HG03342 (cell line): ENCODE measurements at regions not wholly inside any gene's neighbourhood (a gene's known extent, or its start where the extent isn't known, plus 50 kb on each side); places are given as distances from the start of the nearest gene placed in this dataset.

ENCODE experiments used
- ATAC-seq: cut with Tn5 transposase; IDR thresholded peaks from one replicate; pipeline ENCODE4 v1.9.1; 2021; ENCODE audit warnings: mild to moderate bottlenecking, moderate library complexity; ENCODE audit not compliant: unreplicated experiment

- no peak for ATAC-seq
Observed at GRCh38 chr5:4180703-4181102, 585.1 kb downstream of the IRX1 start.

- no peak for ATAC-seq
Observed at GRCh38 chr5:4182144-4182543, 586.5 kb downstream of the IRX1 start.

GRCh38 chr5:4185127-4185526 lies 589.5 kb downstream of the IRX1 start:
- ATAC-seq, result no peak

GRCh38 chr5:4188704-4189103 lies 593.1 kb downstream of the IRX1 start:
- ATAC-seq, result no peak

DNA sequence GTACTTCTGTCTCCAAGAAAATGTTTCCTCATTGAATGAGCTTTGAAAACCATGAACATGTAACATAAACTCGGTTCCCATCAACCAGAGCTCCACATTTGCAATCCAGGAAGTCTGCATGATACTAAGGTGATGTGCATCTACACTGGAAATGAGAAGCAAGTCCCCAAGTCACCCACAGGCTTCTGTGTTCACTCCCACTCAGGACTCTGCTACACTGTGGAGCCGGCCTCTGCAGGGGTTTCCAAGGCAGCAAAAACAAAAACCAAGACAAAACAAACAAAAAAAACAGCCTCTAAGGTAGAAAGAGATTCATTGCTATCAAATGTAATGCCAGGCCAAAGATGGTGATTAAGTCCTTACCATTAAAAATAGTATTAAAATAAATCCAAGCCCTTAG lies 593.7 kb downstream of the IRX1 start:
- ATAC-seq, result no peak

GRCh38 chr5:4191041-4191440 lies 595.4 kb downstream of the IRX1 start:
- no peak for ATAC-seq

- no peak for ATAC-seq
Observed at GRCh38 chr5:4191703-4192102, 596.1 kb downstream of the IRX1 start.

- no peak for ATAC-seq
Observed at GRCh38 chr5:4192111-4192510, 596.5 kb downstream of the IRX1 start.

GRCh38 chr5:4196744-4197143 lies 601.1 kb downstream of the IRX1 start:
- ATAC-seq, result no peak

DNA sequence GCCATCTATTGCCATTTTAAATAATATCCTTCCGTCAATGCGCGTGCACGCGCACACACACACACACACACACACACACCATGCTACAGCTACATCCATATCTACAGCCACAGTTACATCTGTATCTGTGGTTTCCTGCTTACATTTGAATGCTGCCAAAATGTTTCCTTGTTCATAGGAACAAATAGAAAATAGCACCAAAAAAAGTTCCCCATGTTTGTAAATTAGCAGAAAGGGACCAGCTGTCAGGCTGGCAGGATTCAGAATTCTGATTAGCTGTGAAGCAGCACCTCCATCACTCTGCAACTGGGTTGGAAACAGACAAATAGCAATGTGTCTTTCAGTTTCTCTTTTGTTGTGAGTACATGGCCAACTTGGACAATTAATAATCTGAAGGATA lies 601.5 kb downstream of the IRX1 start:
- no peak for ATAC-seq

- ATAC-seq, result no peak
Observed at GRCh38 chr5:4198461-4198860, 602.8 kb downstream of the IRX1 start.

DNA sequence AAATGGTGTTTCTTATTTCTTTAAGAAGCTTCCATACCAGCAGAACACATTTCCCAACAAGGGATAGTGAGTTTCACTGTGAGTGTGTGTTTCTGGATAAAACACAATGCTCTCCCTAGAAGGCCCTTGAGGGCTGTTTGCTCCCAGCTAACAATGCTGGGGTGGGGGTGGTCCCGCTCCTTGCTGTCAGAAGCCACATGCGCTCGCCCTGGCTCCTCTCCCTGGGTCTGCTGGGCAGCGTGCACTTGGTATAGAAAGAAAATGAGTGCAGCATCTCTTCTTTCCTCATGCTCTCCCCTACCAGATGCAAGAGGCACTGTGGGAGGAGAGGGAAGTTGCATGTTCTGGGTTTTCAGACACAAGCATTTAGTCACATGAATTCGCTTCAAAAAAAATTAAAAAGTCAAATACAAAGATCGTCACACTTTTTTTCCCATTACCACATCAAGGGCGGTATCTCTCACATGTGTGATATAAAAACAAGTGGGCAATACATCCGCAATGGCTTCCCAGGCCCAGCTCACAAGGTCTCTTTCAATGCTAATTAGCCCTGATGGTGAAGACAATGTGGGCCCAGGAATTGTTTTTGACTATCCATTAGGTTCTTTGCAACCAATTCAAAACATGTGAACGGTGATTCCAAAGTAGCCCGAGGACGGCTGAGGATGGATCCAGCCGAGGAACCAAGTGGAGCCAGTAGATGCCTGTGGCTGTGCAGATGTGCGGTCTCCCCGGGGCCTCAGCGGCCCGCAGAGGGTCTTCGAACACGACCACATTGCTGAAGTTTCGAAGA lies 603.6 kb downstream of the IRX1 start:
- no peak for ATAC-seq

DNA sequence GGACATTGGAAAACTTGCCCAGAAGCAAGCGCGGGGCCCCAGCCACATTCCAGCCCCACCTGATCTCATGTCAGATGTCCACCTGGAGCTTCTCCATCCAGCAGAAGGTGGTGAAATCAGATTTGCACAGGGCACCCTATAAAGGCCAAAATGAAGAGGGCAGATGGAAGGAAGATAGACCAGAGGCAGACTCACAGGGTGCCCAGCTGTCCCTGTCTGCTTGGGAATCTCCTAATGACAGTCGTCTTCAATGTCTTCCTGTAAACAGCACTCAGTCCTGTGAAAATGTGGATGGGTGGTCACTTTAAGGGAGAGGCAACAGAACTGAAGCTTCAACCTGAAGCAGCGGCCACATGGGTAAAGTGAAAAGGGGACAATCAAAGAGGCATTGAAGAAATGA lies 607.5 kb downstream of the IRX1 start:
- ATAC-seq, result no peak

DNA sequence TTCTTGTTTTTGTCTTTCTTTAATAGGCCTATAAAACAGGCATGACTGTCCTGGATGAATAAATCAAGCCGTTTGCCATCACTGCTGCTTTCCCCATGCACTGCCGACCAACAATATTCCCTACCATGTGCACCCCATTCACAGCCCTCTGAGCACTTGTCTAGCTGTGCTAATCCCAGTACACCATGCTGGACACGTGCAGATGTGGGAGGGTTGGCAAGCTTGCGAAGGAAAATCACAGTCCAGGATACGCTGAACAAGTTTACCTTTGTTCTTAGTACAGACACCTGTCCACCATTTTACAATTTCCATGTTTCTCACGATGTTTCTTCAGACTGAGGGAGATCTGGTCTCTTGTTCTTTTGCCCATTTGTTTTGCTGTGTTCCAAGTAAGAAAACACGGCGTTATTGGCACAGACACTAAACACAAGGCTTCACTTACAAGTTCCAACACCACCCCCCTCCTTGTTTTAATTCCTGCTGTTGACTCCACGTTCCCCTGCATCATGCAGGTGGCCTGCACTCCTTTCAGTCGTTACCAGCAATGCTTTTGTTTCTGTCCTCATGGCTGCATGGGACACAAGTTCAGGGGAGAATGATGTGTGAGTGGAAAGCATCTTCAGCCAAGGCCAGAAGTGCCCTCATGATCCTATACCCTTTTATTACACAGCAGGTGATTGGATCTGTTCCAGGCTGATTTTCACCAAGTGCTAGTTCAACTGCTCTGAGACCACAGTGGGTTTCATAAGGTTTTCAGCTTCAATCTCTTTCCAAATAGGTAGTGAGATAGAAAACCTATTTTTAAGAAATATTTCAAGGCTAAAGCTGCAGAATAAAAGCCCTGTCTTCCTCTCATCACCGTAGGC lies 608.9 kb downstream of the IRX1 start:
- ATAC-seq, result no peak

DNA sequence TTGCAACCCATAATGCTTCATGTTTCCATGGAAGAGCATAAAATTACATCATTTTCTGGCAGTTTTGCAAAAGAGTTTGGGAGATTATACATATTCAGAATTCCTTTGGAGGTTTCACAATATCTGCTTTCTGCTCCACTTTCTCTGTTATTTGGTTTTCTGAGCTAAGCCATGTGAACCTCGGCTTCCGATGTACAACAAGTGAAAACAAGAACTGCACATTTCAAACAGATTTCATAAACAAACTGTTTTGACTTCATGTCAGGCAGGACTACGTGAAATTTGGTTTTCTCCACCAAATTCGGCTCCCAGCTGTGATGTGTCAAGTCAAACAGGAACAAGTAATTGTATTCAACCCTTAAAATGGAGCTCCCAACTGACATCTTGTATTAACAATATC lies 609.8 kb downstream of the IRX1 start:
- ATAC-seq, result no peak

DNA sequence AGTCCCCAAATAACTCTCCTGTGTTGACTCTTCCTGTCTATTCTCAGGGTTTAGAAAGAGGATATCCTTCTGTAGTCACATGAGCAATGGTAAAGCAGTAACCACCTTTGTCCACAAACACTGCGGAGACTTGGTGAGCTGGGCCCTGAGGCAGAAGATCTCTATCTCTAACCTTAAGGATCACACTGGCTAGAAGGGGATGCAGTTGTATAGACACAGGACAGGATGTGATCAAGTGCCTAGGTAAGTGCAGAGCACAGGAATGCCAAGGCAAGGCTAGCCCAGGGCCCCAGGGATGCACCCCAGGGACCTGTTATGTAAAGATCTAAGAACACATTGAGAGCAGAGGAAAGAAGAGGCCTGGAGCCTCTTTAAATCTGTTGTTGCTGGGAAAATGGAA lies 610.5 kb downstream of the IRX1 start:
- ATAC-seq, result no peak

- ATAC-seq, result no peak
Observed at GRCh38 chr5:4207486-4207885, 611.9 kb downstream of the IRX1 start.

DNA sequence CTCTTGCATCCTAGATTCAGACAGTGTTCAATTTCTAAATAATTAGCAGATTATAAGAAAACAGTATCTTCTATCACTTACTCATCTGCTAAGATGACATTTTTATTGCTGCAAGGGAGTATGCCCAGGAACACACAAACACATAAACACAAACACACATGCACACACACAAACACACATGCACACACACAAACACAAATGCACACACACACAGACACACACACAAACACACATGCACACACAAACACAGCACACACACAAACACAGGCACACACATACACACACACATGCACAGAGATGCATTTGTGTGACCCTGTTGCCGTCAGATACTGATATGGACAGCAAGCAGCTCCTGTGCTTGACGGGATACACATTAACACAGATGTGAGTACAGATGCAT lies 612.9 kb downstream of the IRX1 start:
- ATAC-seq, result no peak

DNA sequence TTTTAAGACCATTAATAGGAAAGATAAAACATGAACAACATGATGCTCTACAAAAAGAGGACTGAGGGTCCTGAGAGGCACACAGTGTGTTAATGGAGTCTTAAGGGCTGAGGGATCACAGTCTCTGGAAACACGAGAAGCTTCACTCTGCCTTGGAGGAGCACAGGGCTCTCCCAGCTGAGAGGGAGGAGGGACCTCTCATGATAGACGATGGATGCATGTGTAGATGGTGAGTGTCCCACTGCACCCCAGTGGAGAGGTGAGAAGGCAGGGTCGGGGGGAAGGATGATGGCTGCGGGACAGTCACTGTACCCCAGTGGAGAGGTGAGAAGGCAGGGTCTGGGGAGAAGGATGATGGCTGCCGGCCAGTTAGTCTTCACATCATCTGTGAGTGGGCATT lies 613.4 kb downstream of the IRX1 start:
- ATAC-seq, result no peak

- no peak for ATAC-seq
Observed at GRCh38 chr5:4212071-4212739, 616.6 kb downstream of the IRX1 start.

DNA sequence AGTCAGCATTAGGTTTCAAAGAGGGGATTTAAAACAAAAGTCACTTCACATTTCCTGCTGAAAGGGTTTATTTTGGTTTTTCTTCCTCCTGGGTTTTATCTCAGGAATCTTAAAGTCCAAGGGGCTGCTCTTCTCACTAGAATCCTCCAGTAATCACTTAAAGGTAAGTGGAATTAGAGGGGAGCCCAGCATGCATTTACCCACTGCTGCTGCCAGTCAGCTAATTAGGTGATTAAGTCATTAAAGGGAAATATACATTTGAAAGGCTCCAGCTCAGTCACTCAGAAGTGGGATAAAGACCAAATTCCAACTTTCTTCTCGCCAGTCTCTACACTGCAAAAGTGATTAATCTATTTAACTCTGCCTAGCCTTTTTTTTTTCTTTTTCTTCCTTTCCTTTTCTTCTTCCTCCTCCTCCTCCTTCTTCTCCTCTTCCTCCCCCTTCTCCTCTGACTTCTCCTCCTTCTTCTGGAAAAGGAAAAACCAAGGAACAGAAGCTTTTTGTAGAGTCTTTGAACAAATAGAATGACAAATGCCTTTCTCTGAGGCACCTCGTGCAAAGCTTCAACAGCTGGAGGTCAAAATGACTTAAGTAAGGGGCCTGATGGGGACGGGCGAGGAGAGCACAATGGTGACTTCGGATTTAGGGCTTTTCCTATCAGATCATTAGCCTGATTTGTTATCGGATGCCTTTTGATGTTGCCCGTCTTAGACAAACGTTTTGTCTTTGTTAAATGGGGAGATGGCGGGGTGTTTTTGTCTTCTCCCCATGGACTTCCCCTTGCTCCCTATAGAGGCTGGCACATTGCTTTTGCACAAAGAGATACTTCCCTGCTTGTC lies 617.6 kb downstream of the IRX1 start:
- ATAC-seq, result no peak
